ENCODE measurements at regions not wholly inside any gene's neighbourhood (a gene's known extent, or its start where the extent isn't known, plus 50 kb on each side); places are given as distances from the start of the nearest gene placed in this dataset.

DNA sequence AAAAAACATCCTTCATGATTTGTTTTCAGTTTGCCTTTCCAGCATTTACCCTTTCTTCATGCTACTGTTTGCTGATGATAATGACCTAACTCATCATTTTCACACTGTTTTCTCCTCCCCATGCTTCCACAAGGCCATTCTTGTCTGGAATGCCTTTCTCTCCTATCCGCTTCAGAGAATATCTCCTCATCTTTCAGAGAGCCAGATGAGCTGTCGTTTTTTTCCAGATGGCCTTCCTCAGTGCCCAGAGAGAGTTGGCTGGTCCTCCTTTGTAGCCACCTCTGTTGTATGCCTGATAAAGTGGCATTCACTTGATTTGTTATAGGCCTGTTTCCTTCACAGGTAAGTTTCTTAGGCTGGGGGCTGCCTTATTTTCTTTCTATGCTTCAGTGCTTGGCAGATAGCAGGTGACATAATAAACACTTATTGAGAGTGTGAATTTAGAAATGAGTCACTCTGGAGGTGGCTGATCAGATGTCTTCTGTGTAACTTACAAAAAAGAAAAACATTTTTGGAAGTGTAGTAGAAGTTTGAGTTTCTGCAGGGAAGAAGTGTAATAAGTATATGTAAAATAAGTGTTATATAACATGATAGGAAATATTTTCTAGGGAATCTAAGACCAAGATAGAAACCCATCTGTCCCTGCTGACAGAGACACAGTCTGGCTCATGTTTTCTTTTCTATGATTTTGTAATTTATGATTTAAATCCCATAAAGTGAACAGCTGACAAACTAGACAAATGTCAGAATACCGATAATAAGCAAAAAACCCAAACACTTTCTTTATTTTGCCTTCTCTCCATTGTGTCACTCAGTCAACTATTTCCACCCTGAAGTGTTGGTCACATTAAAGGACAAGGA is 174.5 kb downstream of the DACT1 start:
- no peak for DNase-seq (ENCODE audit: low read depth)

DNA sequence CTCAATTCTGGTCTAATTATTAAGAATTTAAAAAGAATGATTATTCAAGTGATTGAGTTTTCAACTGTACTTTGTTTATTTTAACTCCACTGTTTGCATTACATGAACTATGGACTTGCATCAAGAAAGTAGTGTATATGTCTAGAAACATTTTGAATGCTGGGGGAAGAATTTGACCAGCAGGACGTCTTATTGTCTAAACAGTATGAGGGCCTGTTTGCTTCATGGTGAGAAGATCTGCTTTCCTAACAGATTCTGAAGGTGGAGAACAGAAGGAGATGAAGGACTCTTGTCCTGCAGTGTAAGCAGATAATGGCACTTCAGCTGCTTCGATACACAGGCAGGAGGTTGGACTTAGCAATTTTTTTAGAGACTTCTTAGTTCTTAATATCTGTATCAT is 176.0 kb downstream of the DACT1 start:
- no peak for DNase-seq (ENCODE audit: low read depth)

DNA sequence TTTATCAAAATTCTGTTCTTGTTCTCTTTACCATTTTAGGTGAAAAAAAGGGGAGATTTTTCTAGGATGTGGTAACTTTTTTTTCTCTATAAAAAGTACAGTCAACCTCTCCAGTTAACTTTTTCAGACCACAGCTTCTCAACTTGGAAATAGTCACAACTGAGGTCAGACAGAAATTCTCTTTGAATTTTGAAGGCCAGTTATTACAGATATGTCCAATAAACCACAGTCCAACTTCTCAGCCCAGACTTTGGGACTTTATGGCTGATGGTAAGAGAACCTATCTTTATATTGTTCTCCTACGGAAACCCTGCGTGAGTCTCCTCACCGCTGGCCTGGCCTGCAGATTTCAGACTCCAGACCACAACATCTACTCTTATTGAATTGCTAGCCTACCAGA is 176.7 kb downstream of the DACT1 start:
- no peak for DNase-seq (ENCODE audit: low read depth)

- DNase-seq (ENCODE audit: low read depth) = peak; percentile 73
These were observed 177.5 kb downstream of the DACT1 start for GRCh38 chr14:58815161-58815701.

DNA sequence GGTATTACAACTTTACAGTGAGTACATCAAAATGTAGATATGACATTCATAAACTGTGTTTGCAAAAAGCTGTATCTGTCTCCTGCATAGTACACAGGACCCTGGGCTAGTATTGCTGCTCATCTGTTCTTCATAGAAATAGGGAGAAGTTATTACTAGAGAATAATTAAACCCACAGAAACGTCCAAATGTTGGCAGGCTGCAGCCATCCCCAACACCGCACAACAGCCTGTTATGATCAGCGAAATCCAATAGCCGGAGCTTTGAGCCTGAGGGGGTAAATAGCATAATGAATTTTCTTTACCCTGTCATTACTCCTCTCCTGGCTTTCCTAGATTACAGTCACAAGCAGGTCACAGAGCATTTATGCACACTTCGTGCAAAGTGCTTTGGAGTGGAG is 178.0 kb downstream of the DACT1 start:
- DNase-seq (ENCODE audit: low read depth) = no peak

DNA sequence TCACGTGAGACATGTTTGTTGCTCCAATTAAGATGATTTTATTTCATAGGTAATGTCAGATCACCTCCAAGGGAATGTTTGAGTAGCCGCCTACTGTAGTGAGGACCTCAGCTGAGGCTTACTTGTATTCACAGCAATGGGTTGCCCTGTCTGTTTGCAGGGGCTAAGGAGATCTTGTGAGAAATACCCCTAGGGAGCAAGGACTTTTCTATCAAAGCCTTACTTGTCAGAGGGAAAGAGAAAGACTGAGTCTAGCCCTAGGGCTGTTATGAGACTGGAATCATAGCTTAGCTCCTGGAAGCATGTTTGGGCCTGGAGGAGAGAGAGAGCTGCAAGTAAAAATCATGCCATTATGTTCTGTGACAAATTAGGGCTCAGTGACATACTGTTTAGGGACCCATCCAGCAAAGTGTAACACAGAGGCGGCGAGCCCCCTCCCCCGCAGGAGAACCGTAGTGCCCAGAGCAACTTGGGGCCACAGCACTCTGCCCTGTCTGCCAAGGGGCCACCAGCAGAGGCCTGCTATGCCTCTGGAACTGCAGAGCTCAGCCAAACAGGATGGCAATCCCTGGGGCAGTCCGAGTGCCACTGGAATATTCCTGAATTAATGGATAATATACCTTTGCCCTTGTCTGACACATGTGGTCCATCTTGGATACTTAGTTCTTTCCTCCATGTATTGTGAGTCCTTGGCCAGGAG is 178.8 kb downstream of the DACT1 start:
- DNase-seq (ENCODE audit: low read depth) = no peak

GRCh38 chr14:58817846-58818245 is 180.1 kb downstream of the DACT1 start:
- no peak for DNase-seq (ENCODE audit: low read depth)

DNA sequence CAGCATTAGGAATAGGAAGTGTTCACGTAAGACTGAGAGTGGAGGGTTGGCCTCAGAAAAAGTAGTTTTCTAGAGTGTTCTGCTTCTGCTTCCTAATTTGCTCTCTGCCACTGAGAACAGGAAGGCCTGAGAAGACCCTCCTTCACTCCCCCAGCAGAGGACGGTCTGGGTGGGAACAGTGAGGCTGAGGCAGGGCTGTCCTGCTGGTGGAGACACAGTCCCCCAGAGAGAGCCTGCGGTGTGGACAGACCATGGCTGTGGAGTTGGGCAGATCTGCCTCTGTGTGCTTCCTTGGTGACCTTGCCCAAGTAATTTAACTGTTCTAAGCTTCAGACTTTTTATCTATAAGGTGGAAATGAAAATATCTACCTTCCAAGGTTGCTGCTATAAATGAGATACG is 182.3 kb downstream of the DACT1 start:
- no peak for DNase-seq (ENCODE audit: low read depth)

GRCh38 chr14:58821421-58821820 is 183.7 kb downstream of the DACT1 start:
- DNase-seq (ENCODE audit: low read depth) = no peak

GRCh38 chr14:58822856-58823255 is 185.1 kb downstream of the DACT1 start:
- peak; percentile 70 for DNase-seq (ENCODE audit: low read depth)

DNA sequence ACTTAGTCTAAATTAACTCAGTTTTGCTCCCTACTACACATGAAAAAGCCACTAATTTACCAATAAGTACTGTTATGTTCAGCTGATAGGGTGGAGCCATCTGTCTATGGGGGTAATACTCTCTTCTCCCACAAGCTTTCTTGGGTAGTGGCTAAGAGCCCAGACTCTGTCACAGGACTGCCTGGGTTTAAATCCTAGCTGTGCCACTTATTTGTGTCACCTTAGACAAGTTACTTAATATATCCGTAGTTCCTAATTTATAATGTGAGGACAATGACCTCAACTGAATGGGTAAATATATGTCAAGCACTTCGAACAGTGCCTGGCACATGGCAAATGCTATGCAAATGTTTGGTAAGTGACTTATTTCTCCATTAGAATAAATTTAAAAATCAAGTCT is 185.6 kb downstream of the DACT1 start:
- DNase-seq (ENCODE audit: low read depth) = peak; percentile 77

DNA sequence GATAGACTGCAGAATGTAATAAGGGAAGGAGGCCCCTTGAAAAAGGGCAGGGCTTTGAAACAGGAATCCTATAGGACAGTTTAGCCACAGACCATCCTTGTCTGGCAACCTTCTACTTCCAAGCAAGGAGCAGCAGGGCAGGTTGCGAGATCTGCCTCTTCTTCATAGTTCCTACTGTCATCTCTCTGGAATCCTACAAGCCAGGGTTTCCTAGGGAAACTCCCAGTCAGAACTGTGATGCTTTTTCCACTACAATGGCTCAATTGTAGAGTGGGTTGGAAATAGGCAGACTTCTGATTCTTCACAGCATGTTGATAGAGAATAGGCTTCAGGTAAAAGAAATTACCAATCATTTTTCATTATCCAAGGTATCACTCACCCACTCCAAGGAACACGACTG is 186.3 kb downstream of the DACT1 start:
- DNase-seq (ENCODE audit: low read depth) = no peak

GRCh38 chr14:58824796-58825195 is 187.0 kb downstream of the DACT1 start:
- no peak for DNase-seq (ENCODE audit: low read depth)

- no peak for DNase-seq (ENCODE audit: low read depth)
These were observed 187.8 kb downstream of the DACT1 start for GRCh38 chr14:58825606-58826005.

GRCh38 chr14:58826845-58827686 is 189.3 kb downstream of the DACT1 start:
- DNase-seq (ENCODE audit: low read depth) = no peak

GRCh38 chr14:58828298-58828697 is 190.5 kb downstream of the DACT1 start:
- no peak for DNase-seq (ENCODE audit: low read depth)

DNA sequence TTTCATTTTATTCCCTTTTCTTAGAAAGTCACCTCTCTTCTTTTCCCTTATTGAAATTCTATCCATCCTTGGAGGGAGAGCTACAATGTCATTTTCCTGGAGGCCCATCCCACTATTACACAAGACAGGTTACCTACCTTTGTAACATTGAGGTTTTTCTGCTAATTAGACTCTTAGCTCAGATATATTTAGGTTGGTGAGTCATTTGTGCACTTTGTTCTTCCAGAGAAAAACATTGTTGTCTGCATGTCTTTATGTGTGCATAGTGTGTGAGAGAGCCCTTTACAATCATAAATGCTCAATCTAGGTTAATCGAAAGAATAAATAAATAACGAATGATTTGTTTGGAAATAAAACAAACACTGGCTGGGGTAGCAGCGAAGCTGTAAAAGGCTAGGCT is 191.8 kb downstream of the DACT1 start:
- DNase-seq (ENCODE audit: low read depth) = no peak

- no peak for DNase-seq (ENCODE audit: low read depth)
These were observed 192.4 kb downstream of the DACT1 start for GRCh38 chr14:58830121-58830520.

DNA sequence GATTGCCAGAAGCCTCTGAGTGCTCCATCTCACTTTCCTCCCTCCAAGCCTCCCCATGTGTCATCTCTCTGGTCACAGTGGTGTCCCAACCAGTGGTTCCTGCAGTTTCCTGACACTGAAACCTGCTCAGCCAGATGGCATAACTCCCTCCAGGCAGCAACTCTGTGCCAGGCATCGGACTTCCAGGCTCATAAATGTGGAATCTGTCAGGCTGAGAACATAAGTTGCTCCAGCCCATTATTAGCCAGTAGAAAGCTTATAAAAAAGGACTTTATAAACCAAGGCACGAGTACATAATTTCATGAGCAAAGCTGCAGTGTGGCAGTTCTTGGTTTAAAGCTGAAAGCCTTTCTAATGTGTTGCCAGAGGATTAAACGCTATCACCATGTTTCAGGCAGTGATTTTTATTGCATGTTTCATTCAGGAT is 194.3 kb downstream of the DACT1 start:
- peak; percentile 52 for DNase-seq (ENCODE audit: low read depth)

DNA sequence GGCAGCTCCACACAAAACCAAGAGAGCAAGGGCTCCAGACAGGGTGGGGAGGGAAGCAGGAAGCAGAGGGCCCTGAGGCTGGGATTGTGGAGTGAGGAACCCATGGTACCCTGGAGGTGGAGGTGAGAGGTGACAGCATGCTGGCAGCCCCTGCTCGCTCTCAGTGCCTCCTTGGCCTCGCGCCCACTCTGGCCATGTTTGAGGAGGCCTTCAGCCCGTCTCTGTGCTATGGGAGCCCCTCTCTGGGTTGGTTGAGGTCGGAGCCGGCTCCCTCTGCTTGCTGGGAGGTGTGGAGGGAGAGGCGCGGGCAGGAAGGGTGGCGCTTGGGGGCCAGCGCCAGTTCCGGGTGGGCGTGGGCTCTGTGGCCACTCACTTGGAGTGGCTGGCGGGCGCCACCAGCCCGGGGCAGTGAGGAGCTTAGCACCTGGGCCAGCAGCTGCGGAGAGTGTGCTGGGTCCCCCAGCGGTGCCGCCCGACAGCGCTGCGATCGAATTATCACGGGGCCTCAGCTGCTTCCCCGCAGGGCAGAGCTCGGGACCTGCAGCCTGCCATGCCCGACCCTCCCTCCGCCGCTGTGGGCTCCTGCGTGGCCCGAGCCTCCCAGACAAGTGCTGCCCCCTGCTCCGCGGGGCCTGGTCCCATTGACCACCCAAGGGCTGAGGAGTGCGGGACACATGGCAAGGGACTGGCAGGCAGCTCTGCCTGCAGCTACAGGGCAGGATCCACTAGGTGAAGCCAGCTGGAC is 196.0 kb downstream of the DACT1 start:
- no peak for DNase-seq (ENCODE audit: low read depth)

Measured in myocyte (in vitro differentiated cells).